GM18517 (cell line): ENCODE measurements at regions not wholly inside any gene's neighbourhood (a gene's known extent, or its start where the extent isn't known, plus 50 kb on each side); places are given as distances from the start of the nearest gene placed in this dataset.

ENCODE experiments used
- ATAC-seq: cut with Tn5 transposase; IDR thresholded peaks from one replicate; pipeline ENCODE4 v1.9.1; 2021; ENCODE audit warnings: mild to moderate bottlenecking, moderate library complexity; ENCODE audit not compliant: unreplicated experiment

GRCh38 chr5:158140120-158140731 lies 281.3 kb upstream of the CLINT1 start:
- no peak for ATAC-seq

GRCh38 chr5:158139161-158139560 lies 280.2 kb upstream of the CLINT1 start:
- no peak for ATAC-seq

GRCh38 chr5:158135682-158136179 lies 276.8 kb upstream of the CLINT1 start:
- ATAC-seq, result no peak

GRCh38 chr5:158133369-158133768 lies 274.4 kb upstream of the CLINT1 start:
- ATAC-seq, result no peak

GRCh38 chr5:158127536-158127935 lies 268.6 kb upstream of the CLINT1 start:
- ATAC-seq, result no peak

- ATAC-seq, result no peak
Observed at GRCh38 chr5:158126442-158127405, 267.8 kb upstream of the CLINT1 start.

GRCh38 chr5:158124606-158125316 lies 265.8 kb upstream of the CLINT1 start:
- no peak for ATAC-seq

- no peak for ATAC-seq
Observed at GRCh38 chr5:158123595-158123994, 264.6 kb upstream of the CLINT1 start.

- no peak for ATAC-seq
Observed at GRCh38 chr5:158121678-158122077, 262.7 kb upstream of the CLINT1 start.

GRCh38 chr5:158120760-158121159 lies 261.8 kb upstream of the CLINT1 start:
- ATAC-seq, result no peak

GRCh38 chr5:158119961-158120723 lies 261.2 kb upstream of the CLINT1 start:
- no peak for ATAC-seq

- no peak for ATAC-seq
Observed at GRCh38 chr5:158117467-158118160, 258.7 kb upstream of the CLINT1 start.

- no peak for ATAC-seq
Observed at GRCh38 chr5:158116965-158117364, 258.0 kb upstream of the CLINT1 start.

GRCh38 chr5:158115468-158115867 lies 256.5 kb upstream of the CLINT1 start:
- ATAC-seq, result no peak

- no peak for ATAC-seq
Observed at GRCh38 chr5:158108177-158108576, 249.2 kb upstream of the CLINT1 start.

- no peak for ATAC-seq
Observed at GRCh38 chr5:158100373-158100888, 241.5 kb upstream of the CLINT1 start.

- no peak for ATAC-seq
Observed at GRCh38 chr5:158099571-158100105, 240.7 kb upstream of the CLINT1 start.

GRCh38 chr5:158096835-158097234 lies 237.9 kb upstream of the CLINT1 start:
- ATAC-seq, result no peak

- ATAC-seq, result no peak
Observed at GRCh38 chr5:158086856-158087255, 227.9 kb upstream of the CLINT1 start.

- ATAC-seq, result no peak
Observed at GRCh38 chr5:158084292-158084691, 225.3 kb upstream of the CLINT1 start.
